ENCODE measurements at regions not wholly inside any gene's neighbourhood (a gene's known extent, or its start where the extent isn't known, plus 50 kb on each side); places are given as distances from the start of the nearest gene placed in this dataset.

DNA sequence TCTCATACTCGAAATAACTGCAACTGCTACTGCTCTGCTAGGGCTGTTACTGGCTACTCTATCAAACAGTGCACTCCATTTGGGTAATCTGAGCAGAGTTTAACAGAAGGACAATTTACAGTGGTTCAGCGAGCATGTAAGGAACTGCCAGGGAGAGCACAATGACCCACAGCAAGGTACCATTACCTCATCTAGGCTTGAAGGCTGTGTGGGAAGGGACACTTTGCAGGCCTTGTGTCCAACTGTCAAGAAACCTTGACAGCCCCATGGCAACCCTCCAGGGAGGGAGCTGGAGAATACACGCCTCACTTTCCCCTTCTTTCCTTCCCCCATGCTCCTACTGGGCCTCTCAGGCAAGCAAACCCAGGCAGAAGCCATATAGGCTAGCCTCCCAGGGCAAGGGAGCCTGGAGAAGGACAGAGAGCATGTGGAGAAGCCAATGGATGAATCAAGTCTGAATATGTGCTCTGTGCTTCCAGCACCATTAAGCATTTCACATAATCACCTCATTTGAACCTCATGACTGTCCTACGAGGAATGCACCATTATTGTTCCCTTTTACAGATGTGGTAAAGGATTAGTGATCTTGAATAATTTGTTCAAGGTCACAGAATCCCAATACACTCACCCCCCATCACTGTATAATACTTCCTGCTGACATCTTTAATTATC is 49.9 kb upstream of the JAK2 start:
- TF ChIP-seq, protein P1, sequence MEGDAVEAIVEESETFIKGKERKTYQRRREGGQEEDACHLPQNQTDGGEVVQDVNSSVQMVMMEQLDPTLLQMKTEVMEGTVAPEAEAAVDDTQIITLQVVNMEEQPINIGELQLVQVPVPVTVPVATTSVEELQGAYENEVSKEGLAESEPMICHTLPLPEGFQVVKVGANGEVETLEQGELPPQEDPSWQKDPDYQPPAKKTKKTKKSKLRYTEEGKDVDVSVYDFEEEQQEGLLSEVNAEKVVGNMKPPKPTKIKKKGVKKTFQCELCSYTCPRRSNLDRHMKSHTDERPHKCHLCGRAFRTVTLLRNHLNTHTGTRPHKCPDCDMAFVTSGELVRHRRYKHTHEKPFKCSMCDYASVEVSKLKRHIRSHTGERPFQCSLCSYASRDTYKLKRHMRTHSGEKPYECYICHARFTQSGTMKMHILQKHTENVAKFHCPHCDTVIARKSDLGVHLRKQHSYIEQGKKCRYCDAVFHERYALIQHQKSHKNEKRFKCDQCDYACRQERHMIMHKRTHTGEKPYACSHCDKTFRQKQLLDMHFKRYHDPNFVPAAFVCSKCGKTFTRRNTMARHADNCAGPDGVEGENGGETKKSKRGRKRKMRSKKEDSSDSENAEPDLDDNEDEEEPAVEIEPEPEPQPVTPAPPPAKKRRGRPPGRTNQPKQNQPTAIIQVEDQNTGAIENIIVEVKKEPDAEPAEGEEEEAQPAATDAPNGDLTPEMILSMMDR (IDR thresholded peaks at IDR 0.05; ENCODE audit: low read depth, low read length), result no peak
- TF ChIP-seq EZH2phosphoT487 (IDR thresholded peaks at IDR 0.05; ENCODE audit: low read depth), result no peak
